Endothelial cell of umbilical vein (primary cell): ENCODE measurements at regions not wholly inside any gene's neighbourhood (a gene's known extent, or its start where the extent isn't known, plus 50 kb on each side); places are given as distances from the start of the nearest gene placed in this dataset.
"Not testable (repeated sequence)": the region's sequence is repeated elsewhere in the genome, so short reads cannot be mapped to it uniquely, and the experiment has no call there.

Experiments used
- BruUV-seq: library from RNA; stranded (reverse); fragments of 400-500 nt; replicated peaks from 2 replicates; lab custom pipeline; 2021; lab: Mats Ljungman, UMichigan
- CTCF ChIA-PET: fragments of 300-600, 350-600 bp; sonication (Branson Sonifier 250); formaldehyde crosslinking; loops from one replicate; lab custom pipeline; 2021; ENCODE audit warnings: antibody characterized with exemption, inconsistent platforms; lab: Charles Lee
- POLR2A ChIA-PET: fragments of 300-600, 350-600 bp; sonication (Branson Sonifier 250); formaldehyde crosslinking; loops from one replicate; lab custom pipeline; 2021; ENCODE audit warnings: antibody characterized with exemption, inconsistent platforms; lab: Charles Lee
- DNase-seq: peaks from one replicate; pipeline ENCODE4 v3.0.0-alpha.2; 2011; ENCODE audit warnings: low read depth, low spot score
- FAIRE-seq: peaks from 2 replicates; lab custom pipeline; 2011; peaks lifted over from hg19 to GRCh38; lab: Jason Lieb, UNC
- H2AFZ ChIP-seq: 2 replicates; pipeline ENCODE4 v1.6.0; 2012; ENCODE audit warnings: low read depth, low read length, control low read depth, inconsistent platforms
- H3K27ac ChIP-seq: 2 replicates; pipeline ENCODE4 v1.5.1; 2011; ENCODE audit warnings: low read depth, mild to moderate bottlenecking, control low read depth, low read length, moderate library complexity; ENCODE audit not compliant: insufficient read depth
- H3K27me3 ChIP-seq, 2 experiments: 2 replicates each; pipeline versions ENCODE4 v1.6.0 to v1.6.1; 2011; ENCODE audit warnings: low read length in 2 of 2, mixed read lengths in 1 of 2; ENCODE audit not compliant: control insufficient read depth in 2 of 2, insufficient read depth in 2 of 2
- H3K36me3 ChIP-seq, 2 experiments: 2 replicates in 1 of 2; 3 replicates in 1 of 2; pipeline ENCODE4 v1.5.1; 2011; ENCODE audit warnings: low read length in 2 of 2, mild to moderate bottlenecking in 1 of 2, moderate library complexity in 1 of 2; ENCODE audit not compliant: control insufficient read depth in 2 of 2, insufficient read depth in 2 of 2; ENCODE audit errors: extremely low read depth in 1 of 2
- H3K4me1 ChIP-seq: 3 replicates; pipeline ENCODE4 v1.5.1; 2011; ENCODE audit warnings: mild to moderate bottlenecking, low read length; ENCODE audit not compliant: control insufficient read depth, insufficient read depth; ENCODE audit errors: extremely low read depth
- H3K4me2 ChIP-seq: 2 replicates; pipeline ENCODE4 v1.6.1; 2011; ENCODE audit warnings: low read length, control low read depth, mixed read lengths; ENCODE audit not compliant: insufficient read depth
- H3K4me3 ChIP-seq, 3 experiments: fragments of 200-600 bp in 1 of 3; sonication (generic), shearing (Covaris generic) in 1 of 3; replicated peaks in 1 of 3; 2 replicates each; pipeline ENCODE4 v1.5.1; 2011 to 2016; ENCODE audit warnings: control low read depth in 3 of 3, low read length in 3 of 3, mild to moderate bottlenecking in 2 of 3, inconsistent platforms in 1 of 3, low read depth in 1 of 3, moderate library complexity in 1 of 3; ENCODE audit not compliant: insufficient read depth in 1 of 3
- H3K79me2 ChIP-seq: 2 replicates; pipeline ENCODE4 v1.6.0; 2012; ENCODE audit warnings: low read length, inconsistent platforms; ENCODE audit not compliant: control insufficient read depth, insufficient read depth
- H3K9ac ChIP-seq: replicated peaks from 2 replicates; pipeline ENCODE3; 2011; ENCODE audit warnings: low read length, control low read depth; ENCODE audit not compliant: insufficient read depth; ENCODE audit errors: extremely low read depth
- H3K9me1 ChIP-seq: replicated peaks from 3 replicates; pipeline ENCODE4 v1.6.0; 2011; ENCODE audit warnings: mild to moderate bottlenecking, low read length; ENCODE audit not compliant: control insufficient read depth, insufficient read depth; ENCODE audit errors: extremely low read depth
- H3K9me3 ChIP-seq: replicated peaks from 2 replicates; pipeline ENCODE4 v1.5.1; 2012; ENCODE audit warnings: low read length, inconsistent platforms; ENCODE audit not compliant: control insufficient read depth, insufficient read depth
- H4K20me1 ChIP-seq: replicated peaks from 2 replicates; pipeline ENCODE3; 2011; ENCODE audit warnings: mild to moderate bottlenecking, low read length; ENCODE audit not compliant: control insufficient read depth, insufficient read depth; ENCODE audit errors: extremely low read depth
- EZH2 ChIP-seq: IDR thresholded peaks from 2 replicates; pipeline ENCODE4 v1.6.1; 2012; ENCODE audit warnings: borderline replicate concordance, low read depth, mild to moderate bottlenecking, moderate library complexity, low read length, inconsistent platforms; ENCODE audit not compliant: severe bottlenecking
- dilution Hi-C: fragments of 300-500 bp; cut with MboI; formaldehyde crosslinking; loops from one replicate; pipeline ENCODE4 v1.15.0; 2019; ENCODE audit warnings: low sequenced_read_pairs; ENCODE audit not compliant: extremely low pct_ligation_motif_present
- intact Hi-C: fragments of 100-400 bp; cut with micrococcal nuclease; formaldehyde crosslinking; loops from one replicate; pipeline ENCODE4 v1.10.0; 2022

DNA sequence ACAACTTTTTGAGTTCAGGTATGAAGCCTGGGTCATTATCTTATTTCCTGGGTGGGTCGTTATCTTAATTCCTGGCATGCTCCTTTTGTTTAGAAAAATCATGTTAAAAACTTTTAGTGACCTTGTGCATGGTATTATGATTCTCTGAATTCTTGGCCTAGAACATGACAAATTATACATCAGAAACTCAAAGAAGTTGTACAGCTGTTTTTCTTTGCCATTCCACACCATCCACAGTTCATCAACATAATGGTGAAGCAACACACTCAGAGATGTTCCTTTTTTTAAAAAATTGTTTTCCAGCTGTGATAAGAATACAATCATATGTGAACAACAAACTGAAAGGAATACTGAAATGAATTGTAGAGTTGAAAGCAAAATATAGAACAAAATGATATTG lies 149.2 kb upstream of the SEMA3D start:
- H2AFZ ChIP-seq, result no peak overlapping the region
- no peaks in the 10 kb centered on the region for H3K9me3 ChIP-seq
- no peak overlapping the region for H3K9ac ChIP-seq
- no TSS peak for BruUV-seq
- H3K36me3 ChIP-seq, result no peaks in the 10 kb centered on the region
- TF ChIP-seq EZH2, result no peak
- no peak overlapping the region for H3K4me3 ChIP-seq
- CTCF ChIA-PET, result interaction anchor here (1.0 kb wide), 1 partner anchor 12 kb away, joined by 3 read pairs; no protein-coding TSS in a partner anchor
- no peaks in the 10 kb centered on the region for H3K27me3 ChIP-seq
- dilution Hi-C loops (no loop called here), intact Hi-C loops (no loop called here)
- FAIRE-seq (no peak), DNase-seq (no peak)
- H4K20me1 ChIP-seq, result no peaks in the 10 kb centered on the region
- POLR2A ChIA-PET, result no interaction called here
- H3K4me1 ChIP-seq, result no peaks in the 10 kb centered on the region
- no peak overlapping the region for H3K27ac ChIP-seq
- H3K9me1 ChIP-seq, result no peaks in the 10 kb centered on the region
- no peak overlapping the region for H3K4me2 ChIP-seq
- H3K79me2 ChIP-seq, result no peaks in the 10 kb centered on the region

DNA sequence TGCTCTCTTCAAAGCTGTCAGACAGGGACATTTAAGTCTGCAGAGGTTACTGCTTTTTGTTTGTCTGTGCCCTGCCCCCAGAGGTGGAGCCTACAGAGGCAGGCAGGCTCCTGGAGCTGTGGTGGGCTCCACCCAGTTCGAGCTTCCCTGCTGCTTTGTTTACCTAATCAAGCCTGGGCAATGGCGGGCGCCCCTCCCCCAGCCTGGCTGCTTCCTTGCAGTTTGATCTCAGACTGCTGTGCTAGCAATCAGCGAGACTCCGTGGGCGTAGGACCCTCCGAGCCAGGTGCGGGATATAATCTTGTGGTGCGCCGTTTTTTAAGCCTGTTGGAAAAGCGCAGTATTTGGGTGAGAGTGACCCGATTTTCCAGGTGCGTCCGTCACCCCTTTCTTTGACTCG lies 148.3 kb upstream of the SEMA3D start:
- dilution Hi-C loops, BruUV-seq: not testable (repeated sequence)

More for the DNA sequence above, 148.3 kb upstream of the SEMA3D start:
- POLR2A ChIA-PET, H4K20me1 ChIP-seq, H3K27ac ChIP-seq, H3K9ac ChIP-seq, H2AFZ ChIP-seq, H3K27me3 ChIP-seq, H3K4me3 ChIP-seq, H3K9me3 ChIP-seq, CTCF ChIA-PET, H3K4me1 ChIP-seq, H3K36me3 ChIP-seq, H3K4me2 ChIP-seq, intact Hi-C loops, H3K9me1 ChIP-seq, H3K79me2 ChIP-seq, FAIRE-seq, DNase-seq: not testable (repeated sequence)
